ENCODE measurements at regions not wholly inside any gene's neighbourhood (a gene's known extent, or its start where the extent isn't known, plus 50 kb on each side); places are given as distances from the start of the nearest gene placed in this dataset.
"Not testable (repeated sequence)": the region's sequence is repeated elsewhere in the genome, so short reads cannot be mapped to it uniquely, and the experiment has no call there.

- no peaks in the 10 kb centered on the region for H3K4me1 Mint-ChIP-seq (ENCODE audit: low read depth)
- ChIA-PET CTCF (no interaction called here), POLR2A (no interaction called here)
- H3K36me3 Mint-ChIP-seq (ENCODE audit: low read depth), result no peaks in the 10 kb centered on the region
- no peak overlapping the region for H3K27ac Mint-ChIP-seq
- H3K27me3 Mint-ChIP-seq (ENCODE audit: low read depth), result peaks cover 3% of the 10 kb centered on the region
- DNase-seq (no peak), ATAC-seq (no peak)
- no peaks in the 10 kb centered on the region for H3K9me3 Mint-ChIP-seq (ENCODE audit: insufficient read depth)
- no peak overlapping the region for H3K4me3 Mint-ChIP-seq
These were observed 55.6 kb upstream of the SPP1 start for GRCh38 chr4:87919941-87920340.

- H3K4me1 Mint-ChIP-seq (ENCODE audit: low read depth), result no peaks in the 10 kb centered on the region
- ATAC-seq (no peak), DNase-seq (no peak)
- H3K4me3 Mint-ChIP-seq, result no peak overlapping the region
- ChIA-PET POLR2A (no interaction called here), CTCF (no interaction called here)
- H3K36me3 Mint-ChIP-seq (ENCODE audit: low read depth), result no peaks in the 10 kb centered on the region
- no peak overlapping the region for H3K27ac Mint-ChIP-seq
- peaks cover 3% of the 10 kb centered on the region for H3K27me3 Mint-ChIP-seq (ENCODE audit: low read depth)
- H3K9me3 Mint-ChIP-seq (ENCODE audit: insufficient read depth), result no peaks in the 10 kb centered on the region
These were observed 55.0 kb upstream of the SPP1 start for GRCh38 chr4:87920478-87920877.

- H3K36me3 Mint-ChIP-seq (ENCODE audit: low read depth); DNase-seq; H3K27me3 Mint-ChIP-seq (ENCODE audit: low read depth); H3K27ac Mint-ChIP-seq; H3K4me1 Mint-ChIP-seq (ENCODE audit: low read depth); H3K9me3 Mint-ChIP-seq (ENCODE audit: insufficient read depth); H3K4me3 Mint-ChIP-seq; ATAC-seq; POLR2A ChIA-PET: not testable (repeated sequence)
- CTCF ChIA-PET, result interaction anchor here (0.9 kb wide), 1 partner anchor 9 kb away, joined by 3 read pairs; no protein-coding TSS in a partner anchor
These were observed 53.7 kb upstream of the SPP1 start for GRCh38 chr4:87921626-87922479.

GRCh38 chr4:87924146-87924545 is 51.4 kb upstream of the SPP1 start:
- H3K4me3 Mint-ChIP-seq; H3K27me3 Mint-ChIP-seq (ENCODE audit: low read depth); ATAC-seq; CTCF ChIA-PET; H3K36me3 Mint-ChIP-seq (ENCODE audit: low read depth); POLR2A ChIA-PET; DNase-seq; H3K4me1 Mint-ChIP-seq (ENCODE audit: low read depth); H3K27ac Mint-ChIP-seq; H3K9me3 Mint-ChIP-seq (ENCODE audit: insufficient read depth): not testable (repeated sequence)

Data from activated CD8-positive, alpha-beta T cell treated with anti-CD3 and anti-CD28 coated beads, Interleukin-2, amount 10 ng/mL, durations not matched to agents 7 days and 5 days (primary cell).